Large intestine (tissue), 3 donors: ENCODE measurements at regions not wholly inside any gene's neighbourhood (a gene's known extent, or its start where the extent isn't known, plus 50 kb on each side); places are given as distances from the start of the nearest gene placed in this dataset.
"Not testable (repeated sequence)": the region's sequence is repeated elsewhere in the genome, so short reads cannot be mapped to it uniquely, and the experiment has no call there.

Experiments used
- DNase-seq, 2 donors: peaks; one replicate each; pipeline versions ENCODE4 v3.0.0 to v3.0.0-alpha.2; 2013
- H3K27ac ChIP-seq: one replicate; pipeline ENCODE4 v1.5.1; 2013; ENCODE audit warnings: low read length
- H3K27me3 ChIP-seq: 2 replicates; pipeline ENCODE4 v1.6.1; 2013; ENCODE audit warnings: low read length; ENCODE audit not compliant: control insufficient read depth, insufficient read depth
- H3K36me3 ChIP-seq: 2 replicates; pipeline ENCODE4 v1.6.1; 2013; ENCODE audit warnings: low read length; ENCODE audit not compliant: control insufficient read depth, insufficient read depth
- H3K4me1 ChIP-seq: one replicate; pipeline ENCODE4 v1.6.1; 2013; ENCODE audit warnings: low read length; ENCODE audit not compliant: control insufficient read depth, insufficient read depth
- H3K4me3 ChIP-seq: one replicate; pipeline ENCODE4 v1.5.1; 2013; ENCODE audit warnings: low read length
- H3K9me3 ChIP-seq: one replicate; pipeline ENCODE4 v1.6.1; 2013; ENCODE audit warnings: mild to moderate bottlenecking, low read depth, low read length, moderate library complexity; ENCODE audit not compliant: control insufficient read depth
- WGBS: methylation state at CpG from one replicate; pipeline ENCODE4 v1.1.5; 2013; ENCODE audit warnings: low lambda C conversion rate; ENCODE audit not compliant: insufficient coverage; 5-methylcytosine and 5-hydroxymethylcytosine counted together

GRCh38 chr3:198096015-198096414, 136.0 kb downstream of the LMLN start:
- Histone ChIP-seq H3K27ac (no peak overlapping the region), H3K9me3 (no peaks in the 10 kb centered on the region), H3K36me3 (no peaks in the 10 kb centered on the region), H3K4me1 (no peaks in the 10 kb centered on the region), H3K4me3 (no peak overlapping the region), H3K27me3 (peaks cover 8% of the 10 kb centered on the region)
- no peak for DNase-seq

- Histone ChIP-seq H3K4me1 (no peaks in the 10 kb centered on the region), H3K36me3 (no peaks in the 10 kb centered on the region), H3K27ac (no peak overlapping the region), H3K27me3 (peaks cover 8% of the 10 kb centered on the region), H3K4me3 (no peak overlapping the region), H3K9me3 (no peaks in the 10 kb centered on the region)
- 84% methylated on average over 6 of the region's 7 CpGs for WGBS
- DNase-seq = no peak
Measured at GRCh38 chr3:198097048-198097447, 137.0 kb downstream of the LMLN start.

GRCh38 chr3:198098661-198099081, 138.7 kb downstream of the LMLN start:
- DNase-seq, H3K9me3 ChIP-seq, H3K4me3 ChIP-seq, H3K4me1 ChIP-seq, H3K36me3 ChIP-seq, H3K27ac ChIP-seq, H3K27me3 ChIP-seq: not testable (repeated sequence)
- WGBS = no CpG with 5 or more reads among the region's 9 CpGs

GRCh38 chr3:198103070-198103469, 143.1 kb downstream of the LMLN start:
- H3K4me1 ChIP-seq, H3K36me3 ChIP-seq, H3K9me3 ChIP-seq, H3K27me3 ChIP-seq, H3K4me3 ChIP-seq, DNase-seq, H3K27ac ChIP-seq: not testable (repeated sequence)
- WGBS = no CpG with 5 or more reads among the region's 10 CpGs

- Histone ChIP-seq H3K36me3 (no peaks in the 10 kb centered on the region), H3K27me3 (peaks cover 22% of the 10 kb centered on the region), H3K9me3 (no peaks in the 10 kb centered on the region), H3K4me1 (no peaks in the 10 kb centered on the region), H3K27ac (no peak overlapping the region), H3K4me3 (no peak overlapping the region)
- no peak for DNase-seq
- no CpG with 5 or more reads among the region's 4 CpGs for WGBS
Measured at GRCh38 chr3:198106265-198106664, 146.2 kb downstream of the LMLN start.

GRCh38 chr3:198107840-198108734, 148.1 kb downstream of the LMLN start:
- 31% methylated on average over 2 of the region's 6 CpGs for whole genome bisulfite sequencing
- Histone ChIP-seq H3K27ac (no peak overlapping the region), H3K36me3 (no peaks in the 10 kb centered on the region), H3K4me1 (no peaks in the 10 kb centered on the region), H3K4me3 (no peak overlapping the region), H3K9me3 (no peaks in the 10 kb centered on the region), H3K27me3 (peaks cover 35% of the 10 kb centered on the region)
- DNase-seq = no peak

GRCh38 chr3:198109883-198110282, 149.9 kb downstream of the LMLN start:
- no peaks in the 10 kb centered on the region for H3K4me1 ChIP-seq
- WGBS = 100% methylated on average over 1 of the region's 5 CpGs
- no peak for DNase-seq
- H3K27me3 ChIP-seq = peaks cover 52% of the 10 kb centered on the region
- no peaks in the 10 kb centered on the region for H3K36me3 ChIP-seq
- no peak overlapping the region for H3K27ac ChIP-seq
- H3K4me3 ChIP-seq = no peak overlapping the region
- H3K9me3 ChIP-seq = no peaks in the 10 kb centered on the region

- no peak for DNase-seq
- no peaks in the 10 kb centered on the region for H3K36me3 ChIP-seq
- H3K4me3 ChIP-seq = no peak overlapping the region
- no peaks in the 10 kb centered on the region for H3K9me3 ChIP-seq
- H3K4me1 ChIP-seq = no peaks in the 10 kb centered on the region
- H3K27me3 ChIP-seq = peaks cover 55% of the 10 kb centered on the region
- WGBS = 100% methylated on average over 1 of the region's 5 CpGs
- no peak overlapping the region for H3K27ac ChIP-seq
Measured at GRCh38 chr3:198112031-198112430, 152.0 kb downstream of the LMLN start.

- DNase-seq = peak in 1 of 2 donors; percentile 20
- Histone ChIP-seq H3K4me3 (no peak overlapping the region), H3K9me3 (no peaks in the 10 kb centered on the region), H3K27me3 (peaks cover 55% of the 10 kb centered on the region), H3K4me1 (no peaks in the 10 kb centered on the region), H3K27ac (no peak overlapping the region), H3K36me3 (no peaks in the 10 kb centered on the region)
- WGBS = 5% methylated on average over 9 of the region's 59 CpGs
Measured at GRCh38 chr3:198113206-198114053, 153.4 kb downstream of the LMLN start.

GRCh38 chr3:198114516-198114915, 154.5 kb downstream of the LMLN start:
- DNase-seq, H3K4me3 ChIP-seq, H3K27ac ChIP-seq, H3K4me1 ChIP-seq, H3K9me3 ChIP-seq, H3K36me3 ChIP-seq: not testable (repeated sequence)
- WGBS = no CpG with 5 or more reads among the region's 7 CpGs
- H3K27me3 ChIP-seq = peaks cover 48% of the 10 kb centered on the region
